Fibroblast of skin of left quadriceps (primary cell): ENCODE measurements at regions not wholly inside any gene's neighbourhood (a gene's known extent, or its start where the extent isn't known, plus 50 kb on each side); places are given as distances from the start of the nearest gene placed in this dataset.

Experiments used
- DNase-seq, 2 experiments: peaks; one replicate each; pipeline ENCODE4 v3.0.0-alpha.2; 2013; ENCODE audit warnings: low read depth in 2 of 2

DNA sequence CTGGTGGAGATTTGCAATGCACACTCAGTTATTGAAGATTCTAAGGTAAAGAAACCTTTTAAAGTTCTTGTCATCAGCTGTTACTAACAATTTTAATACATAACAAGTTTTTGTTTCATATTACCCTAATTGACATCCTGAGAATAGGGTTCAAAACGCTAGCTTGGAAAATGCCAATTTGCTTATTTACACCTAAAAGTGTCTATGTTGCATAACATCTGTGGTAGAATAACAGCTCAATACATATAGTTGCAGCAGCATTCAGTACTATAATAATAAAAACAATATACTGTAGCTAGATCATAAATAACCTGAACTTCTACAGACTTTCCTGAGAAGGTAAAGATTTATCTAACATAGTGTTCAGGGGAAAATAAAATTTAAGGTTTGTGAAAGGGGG is 219.0 kb downstream of the OSR1 start:
- DNase-seq: no peak

DNA sequence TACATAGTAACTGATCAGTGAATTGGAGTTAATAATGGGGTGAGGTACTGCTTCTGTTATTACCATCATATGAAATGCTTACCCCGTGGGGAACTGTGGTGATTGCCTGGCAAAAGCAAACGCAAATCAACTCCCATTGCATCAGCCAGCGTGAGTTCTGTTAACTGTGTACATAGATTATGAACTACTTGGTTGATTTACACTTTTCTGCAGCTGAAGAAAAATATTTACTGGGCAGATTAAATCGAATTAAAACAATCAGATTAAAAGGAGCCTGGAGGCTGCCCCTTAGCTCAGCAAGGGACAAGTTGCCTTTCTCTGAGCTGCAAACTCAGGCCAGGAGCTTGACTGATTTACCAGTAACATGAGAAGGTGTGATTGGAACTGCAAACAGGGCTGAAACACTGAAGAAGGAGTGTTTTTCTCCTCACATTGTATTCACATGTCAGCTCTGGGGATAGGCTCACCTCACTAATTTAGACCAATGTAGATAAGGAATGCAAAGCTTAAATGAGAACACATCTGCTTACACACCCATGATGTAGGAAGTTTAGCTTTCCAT is 220.1 kb downstream of the OSR1 start:
- DNase-seq: no peak

DNA sequence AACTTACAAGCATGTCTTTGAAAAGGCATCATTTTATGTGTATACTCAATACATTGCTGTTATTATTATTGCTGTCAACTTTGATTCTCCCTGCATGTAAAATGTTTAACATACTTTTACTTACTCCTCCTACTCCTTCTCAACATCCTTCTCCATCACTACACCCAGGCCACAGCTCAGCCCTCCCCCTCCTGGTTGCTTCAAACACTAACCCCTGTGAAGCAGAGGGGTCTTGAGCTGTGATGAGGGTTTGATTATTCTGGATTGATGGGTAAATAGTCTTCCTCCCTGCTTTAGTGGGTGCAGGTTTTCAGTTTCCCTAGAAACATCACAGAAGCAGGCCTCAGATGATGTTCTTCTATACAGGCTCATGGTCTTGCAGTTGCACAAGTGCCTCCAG is 221.0 kb downstream of the OSR1 start:
- no peak for DNase-seq

DNA sequence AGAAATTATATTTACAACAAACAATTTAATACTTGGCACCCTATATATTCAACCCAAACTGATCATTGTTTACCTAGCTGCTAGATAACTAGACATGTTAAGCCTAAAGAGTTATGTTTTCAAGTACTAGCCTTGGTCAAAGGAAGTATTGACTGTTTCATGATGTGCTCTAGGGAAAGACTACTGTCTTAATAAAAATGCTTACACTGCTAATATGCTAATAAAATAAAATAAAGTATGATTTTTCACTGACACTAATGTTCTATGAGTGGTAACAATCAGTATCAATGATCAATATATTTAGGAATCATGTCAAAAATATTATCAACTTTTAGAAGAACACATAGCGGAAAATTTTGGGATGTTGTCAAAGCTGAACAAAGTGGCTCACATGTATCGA is 225.5 kb downstream of the OSR1 start:
- no peak for DNase-seq

DNA sequence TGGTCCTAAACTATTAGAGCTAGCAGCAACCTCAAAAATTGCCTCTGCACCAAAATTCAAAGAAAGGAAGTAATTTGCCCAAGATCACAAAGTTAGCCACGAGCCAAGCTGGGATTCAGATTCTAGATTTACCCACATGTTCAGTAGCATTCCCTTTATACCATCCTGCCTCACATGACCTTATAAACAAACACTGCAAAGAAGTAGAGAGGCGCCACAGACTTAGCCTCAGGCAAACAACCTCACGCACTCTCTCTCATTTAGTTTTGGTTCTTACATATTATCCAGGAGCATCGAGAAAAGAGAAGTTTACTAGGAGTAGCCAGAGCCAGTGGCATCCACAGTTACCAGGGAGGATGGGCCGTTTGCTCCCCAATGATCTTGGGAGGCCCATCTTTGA is 226.6 kb downstream of the OSR1 start:
- DNase-seq: no peak

DNA sequence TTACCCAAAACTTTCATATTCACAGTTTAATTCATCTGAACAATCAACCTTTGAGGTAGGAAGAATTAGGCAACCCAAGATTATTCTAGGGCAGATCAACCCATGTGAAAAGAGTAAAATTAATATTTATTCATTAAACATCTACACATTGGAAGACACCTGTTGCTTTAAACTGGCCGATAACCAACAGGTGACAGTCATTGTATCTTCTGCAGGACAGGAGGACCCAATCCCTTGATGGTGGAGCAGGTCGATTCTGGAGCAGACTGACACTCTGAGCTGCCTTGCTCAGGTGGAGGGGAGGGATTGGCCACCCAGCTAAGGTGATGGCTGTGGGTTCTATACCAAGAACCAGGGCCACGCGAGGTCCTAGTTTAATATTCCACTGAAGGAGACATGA is 230.3 kb downstream of the OSR1 start:
- DNase-seq: no peak

DNA sequence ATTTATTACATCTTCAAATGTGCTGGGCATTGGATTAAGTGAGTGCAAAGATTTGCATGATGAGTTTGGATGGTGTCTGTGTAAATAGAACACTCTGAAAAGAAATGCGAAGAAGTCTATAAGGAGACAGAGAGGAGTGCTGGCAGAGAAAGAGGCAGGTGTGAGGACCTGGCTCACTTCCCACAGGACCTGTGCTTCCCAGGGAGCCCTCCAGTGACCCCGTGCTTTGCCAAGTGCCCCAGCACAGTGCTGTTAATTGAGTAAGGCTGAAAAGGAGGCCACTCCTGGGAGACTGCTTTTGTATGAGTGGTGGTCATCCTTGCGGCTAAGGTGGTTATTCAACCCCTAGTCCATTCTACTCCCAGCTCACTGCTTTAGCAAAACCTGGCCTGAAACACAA is 230.8 kb downstream of the OSR1 start:
- no peak for DNase-seq

DNA sequence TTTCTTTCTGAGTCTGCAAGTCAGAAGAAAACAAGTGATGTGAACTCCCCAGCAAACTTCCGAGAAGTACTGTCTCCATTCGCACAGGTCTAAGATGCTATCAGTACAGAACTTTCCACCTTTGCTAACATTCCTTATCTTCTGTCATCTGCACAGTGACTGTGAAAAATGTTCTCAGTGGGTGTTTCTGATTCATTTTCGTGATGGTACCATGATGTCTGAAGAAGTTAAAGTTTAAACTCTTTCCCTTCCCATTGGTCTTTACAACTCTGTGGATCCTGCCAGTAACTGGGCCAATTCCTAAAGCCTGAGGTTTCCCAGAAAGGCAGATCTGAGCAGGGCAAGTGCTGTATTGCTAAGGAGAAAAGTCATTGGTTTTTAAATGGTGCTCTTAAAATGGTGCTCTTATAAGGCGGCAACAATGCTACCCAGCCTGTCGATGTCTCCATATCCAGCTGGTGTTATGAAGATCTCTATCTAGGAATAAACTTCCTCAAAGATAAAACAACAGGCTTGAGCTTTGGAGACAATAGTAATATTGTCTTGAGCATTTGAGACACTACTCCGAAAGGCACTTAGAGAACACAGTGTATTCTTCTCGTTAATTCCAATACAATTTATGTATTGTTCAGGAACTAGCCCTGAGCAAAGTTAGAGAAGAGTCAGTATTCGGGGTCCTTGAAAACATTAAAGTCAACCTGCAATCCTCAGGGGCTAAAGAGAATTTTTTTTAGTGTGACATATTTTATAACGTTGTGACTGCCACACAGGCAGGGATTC is 232.3 kb downstream of the OSR1 start:
- DNase-seq: no peak

DNA sequence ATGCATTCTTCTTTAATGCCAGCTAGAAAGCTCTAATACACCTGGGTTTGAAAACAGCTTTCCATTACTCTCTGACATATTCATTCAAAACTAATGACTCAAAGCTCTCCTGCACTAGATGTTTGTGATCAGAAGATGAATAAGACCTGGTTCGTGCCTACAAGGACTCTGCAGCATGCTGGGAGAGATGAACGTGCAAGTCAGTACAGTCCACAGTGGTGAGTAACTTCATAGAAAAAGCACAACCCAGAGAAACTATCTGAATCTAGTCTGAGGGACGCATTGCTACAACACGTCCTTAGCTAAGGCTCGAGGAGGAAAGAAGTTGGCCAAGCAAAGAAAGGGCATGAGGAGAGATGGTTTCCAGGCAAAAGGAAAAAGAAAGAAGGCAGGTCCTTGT is 234.3 kb downstream of the OSR1 start:
- peak; percentile 35 to 41 for DNase-seq

DNA sequence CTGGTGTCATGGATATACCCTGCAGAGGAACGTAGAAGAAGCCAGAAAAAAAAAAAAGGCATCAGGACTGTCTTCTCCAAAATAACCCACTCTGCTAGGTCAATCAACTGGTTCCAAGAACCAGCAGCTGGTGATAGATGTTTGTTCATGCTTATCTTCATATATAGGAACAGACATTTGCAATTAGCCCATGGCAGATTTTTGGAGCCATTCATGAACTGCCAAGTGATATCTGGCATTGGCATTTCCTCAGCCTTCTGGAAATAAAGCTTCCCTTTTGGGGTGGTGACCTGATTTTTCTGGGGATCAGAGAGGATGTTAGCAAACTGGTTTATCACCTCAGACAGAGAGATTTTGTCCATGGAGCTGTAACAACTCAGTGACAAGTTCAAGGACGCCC is 234.9 kb downstream of the OSR1 start:
- no peak for DNase-seq

DNA sequence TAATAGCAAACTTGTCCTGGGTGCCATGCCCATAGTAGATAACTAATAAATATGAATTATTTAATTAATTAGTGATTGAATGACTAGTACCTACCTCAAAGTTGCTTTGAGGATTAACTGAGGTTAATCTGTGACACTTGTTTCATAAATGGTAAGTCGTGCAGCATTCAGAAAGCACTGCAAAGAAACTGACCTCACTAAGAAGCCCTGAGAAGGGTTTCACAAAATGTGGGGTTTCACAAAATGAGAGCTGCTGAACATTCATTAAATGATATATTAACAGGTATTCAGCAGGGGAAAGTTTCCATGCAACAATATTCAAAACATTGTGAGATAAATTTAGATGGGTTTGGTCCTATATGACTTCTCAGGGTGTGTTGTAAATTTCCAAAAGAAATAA is 236.2 kb downstream of the OSR1 start:
- no peak for DNase-seq

DNA sequence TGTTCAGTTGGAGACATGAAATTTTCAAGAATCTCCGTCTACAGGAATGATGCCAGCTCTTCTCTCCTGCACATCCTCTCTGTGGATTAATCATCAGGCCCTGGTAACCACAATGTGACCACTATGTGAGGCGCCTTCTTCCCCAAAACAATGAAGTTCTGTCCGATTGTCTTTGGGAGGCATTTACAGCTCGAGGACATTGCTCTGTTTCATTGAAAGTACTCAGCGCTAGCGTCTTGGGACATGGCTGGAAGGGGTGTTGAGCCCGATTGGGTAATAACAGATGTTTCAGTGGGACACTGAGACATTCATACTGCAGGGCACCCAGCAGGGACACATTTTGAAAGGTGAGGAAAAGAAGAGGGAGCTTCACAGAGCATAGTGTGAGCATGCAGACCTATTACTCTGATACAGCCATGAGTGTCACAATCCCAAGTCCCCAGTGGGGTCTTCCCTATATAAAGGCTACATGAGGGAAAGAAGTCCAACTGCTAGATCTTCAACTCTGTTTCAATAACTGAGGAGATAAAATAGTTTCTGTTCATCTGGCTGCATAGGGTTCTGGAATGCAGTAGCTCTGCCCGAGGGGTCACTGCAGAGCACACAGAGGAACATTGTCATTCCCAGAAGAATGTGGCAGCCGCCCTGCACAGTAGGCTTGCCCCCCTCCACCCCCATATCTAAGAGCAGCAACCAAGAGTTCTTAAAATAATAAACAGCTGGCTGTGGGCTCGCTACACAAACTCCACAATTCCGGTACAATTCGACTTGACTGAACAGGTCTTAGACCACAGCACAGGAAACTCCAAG is 237.3 kb downstream of the OSR1 start:
- peak; percentile 55 to 59 for DNase-seq

DNA sequence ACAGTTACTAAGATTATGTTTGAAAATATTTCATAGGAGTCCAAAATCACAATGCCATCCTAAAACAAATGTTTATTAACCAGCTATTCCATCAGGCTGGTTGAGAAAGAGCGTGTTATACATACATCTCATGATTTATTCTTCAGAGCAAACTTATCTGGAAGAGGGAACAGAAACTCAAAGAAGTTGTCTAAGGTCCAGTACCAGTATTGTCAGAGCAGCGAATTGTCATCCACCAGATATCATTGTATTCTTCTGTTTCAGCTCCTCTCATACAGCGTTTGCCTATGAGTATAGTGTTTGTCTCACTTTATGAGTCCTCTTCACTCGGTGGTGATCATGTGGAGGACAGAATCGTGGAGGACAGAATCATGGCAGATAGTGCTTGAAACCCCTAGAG is 238.2 kb downstream of the OSR1 start:
- no peak for DNase-seq

DNA sequence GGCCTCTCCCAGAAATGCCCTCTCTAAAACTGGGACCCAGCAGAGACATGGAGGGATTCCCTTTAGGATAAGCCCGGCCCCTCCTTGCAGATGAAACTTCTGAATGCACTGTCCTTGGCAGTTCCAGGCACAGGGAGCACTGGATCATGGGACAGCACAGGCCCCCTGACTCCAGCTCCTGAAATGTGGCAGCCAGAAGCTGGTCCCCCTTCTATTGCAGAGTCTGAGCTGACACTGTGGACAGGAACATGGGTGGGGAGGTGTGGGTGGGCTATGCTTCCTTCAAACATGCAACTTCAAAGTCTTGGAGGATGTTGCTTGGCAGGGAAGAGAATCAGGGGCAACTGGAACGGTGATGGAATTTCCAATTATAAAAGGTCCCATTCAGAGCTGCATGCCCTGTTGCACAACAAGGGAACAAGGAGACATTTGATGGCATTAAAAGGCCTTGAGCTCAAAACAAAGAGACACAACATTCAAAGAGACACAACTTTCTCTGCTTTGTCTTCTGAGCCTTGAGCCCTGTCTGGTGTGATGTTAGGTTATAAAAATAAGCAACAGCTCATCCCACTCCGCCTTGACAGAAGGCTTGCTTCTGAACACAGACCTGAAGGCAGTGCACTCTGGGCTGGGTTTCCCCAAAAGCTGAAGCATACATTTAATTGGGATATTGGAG is 239.0 kb downstream of the OSR1 start:
- no peak for DNase-seq

DNA sequence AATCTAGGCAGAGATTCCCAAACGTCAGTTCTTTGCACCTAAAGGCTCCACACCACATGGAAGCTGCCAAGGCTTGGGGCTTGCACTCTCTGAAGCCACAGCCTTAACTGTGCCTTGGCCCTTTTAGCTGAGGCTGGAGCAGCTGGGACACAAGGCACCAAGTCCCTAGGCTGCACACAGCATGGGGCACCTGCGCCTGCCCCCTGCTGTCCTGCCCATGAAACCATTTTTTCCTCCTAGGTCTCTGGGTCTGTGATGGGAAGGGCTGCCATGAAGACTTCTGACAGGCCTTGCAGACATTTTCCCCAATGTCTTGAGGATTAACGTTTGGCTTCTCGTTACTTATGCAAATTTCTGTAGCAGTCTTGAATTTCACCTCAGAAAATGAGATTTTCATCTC is 241.5 kb downstream of the OSR1 start:
- DNase-seq: no peak

DNA sequence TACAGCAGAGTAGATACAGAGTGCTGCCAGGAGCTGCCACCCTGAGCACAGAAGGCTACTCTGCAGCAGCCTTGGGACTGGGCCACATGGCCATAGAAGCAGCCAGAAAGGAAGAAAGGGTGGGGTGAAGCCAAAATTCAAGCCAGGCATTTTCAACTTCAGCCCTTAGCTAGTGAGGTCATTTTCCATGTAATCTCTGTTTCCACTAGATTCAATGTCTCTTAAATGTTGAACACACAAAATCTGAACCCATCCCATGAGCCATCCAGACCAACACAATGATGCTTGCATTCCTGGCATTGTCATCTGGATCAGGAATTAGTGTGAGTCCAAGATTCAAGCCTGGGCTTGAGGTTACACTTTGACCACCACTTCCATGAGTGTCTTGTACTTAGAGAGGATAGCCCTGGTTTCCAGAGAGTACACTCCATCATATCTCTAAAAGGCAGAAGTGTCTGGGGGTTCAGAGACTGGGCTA is 243.6 kb downstream of the OSR1 start:
- no peak for DNase-seq

DNA sequence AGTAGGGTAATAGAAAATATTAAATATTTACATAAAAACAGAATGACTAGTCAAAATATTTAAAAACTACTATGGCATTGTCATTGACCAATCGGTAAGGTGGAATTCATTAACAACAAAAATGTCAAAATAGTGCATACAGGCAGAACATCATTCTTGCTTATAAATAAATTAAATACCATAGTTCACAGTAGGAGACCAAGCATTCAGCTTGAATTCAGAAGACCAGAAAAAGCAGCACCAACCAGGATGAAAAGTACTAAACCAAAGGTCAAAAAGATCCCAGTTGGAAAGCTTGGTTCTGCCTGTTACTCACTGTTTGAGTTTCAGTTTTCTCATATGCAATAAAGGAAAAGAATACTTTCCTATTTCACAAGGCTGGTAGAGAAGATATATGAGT is 244.3 kb downstream of the OSR1 start:
- DNase-seq: no peak

DNA sequence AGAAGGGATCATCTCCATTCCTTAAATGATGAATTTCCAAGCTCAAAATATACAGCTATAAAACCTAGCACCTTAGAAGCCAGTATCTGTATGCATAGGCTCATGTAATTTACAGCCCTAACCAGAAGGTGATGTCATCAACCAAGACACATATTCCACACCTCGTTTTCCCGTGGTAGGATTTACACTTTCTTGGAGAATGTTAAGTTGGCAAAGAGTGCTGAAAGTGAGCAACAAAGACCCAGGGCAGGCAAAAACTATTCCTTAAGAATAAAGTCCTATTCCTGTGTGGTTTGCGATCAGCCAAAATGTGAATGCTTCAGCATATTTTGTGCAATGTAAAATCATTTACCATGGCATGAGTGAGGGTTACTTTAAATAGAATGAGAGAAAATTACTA is 247.1 kb downstream of the OSR1 start:
- DNase-seq: no peak

DNA sequence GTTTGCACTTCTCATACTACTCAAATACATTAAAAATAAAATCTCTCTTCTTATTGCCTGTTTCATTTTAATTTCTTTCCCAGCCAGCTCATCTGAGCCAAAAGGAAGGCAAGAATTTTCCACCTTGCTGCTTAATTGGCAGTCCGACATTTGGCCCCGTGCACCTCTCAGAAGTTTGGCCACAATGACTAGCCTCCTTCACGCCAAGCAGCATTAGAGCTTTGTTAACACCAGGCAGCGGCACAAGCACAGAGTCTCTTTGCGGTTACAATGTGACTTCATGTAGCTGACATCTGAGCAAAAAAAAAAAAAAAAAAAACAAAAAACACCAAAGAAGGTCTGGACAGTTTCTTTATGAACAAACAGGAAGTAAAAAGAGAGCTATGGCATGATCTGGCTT is 248.9 kb downstream of the OSR1 start:
- no peak for DNase-seq

DNA sequence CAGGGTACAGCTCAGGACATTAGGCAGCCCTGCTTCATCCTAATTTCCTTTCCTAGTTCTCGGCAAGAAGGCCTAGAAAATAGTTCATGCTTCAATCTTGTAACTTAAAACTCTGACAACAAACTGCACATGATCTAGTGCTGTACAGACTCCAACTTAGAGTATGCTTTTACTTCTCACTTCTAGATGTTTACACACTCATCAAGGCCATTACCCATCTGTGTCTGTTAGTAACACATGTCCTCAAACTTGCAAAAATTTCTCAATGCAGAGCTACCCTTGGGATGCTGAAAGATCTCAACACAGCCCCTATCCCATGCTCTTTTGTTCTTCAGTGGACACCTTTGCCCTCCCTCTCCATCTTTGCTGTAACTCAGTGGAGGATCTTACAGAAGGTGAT is 252.0 kb downstream of the OSR1 start:
- DNase-seq: no peak

DNA sequence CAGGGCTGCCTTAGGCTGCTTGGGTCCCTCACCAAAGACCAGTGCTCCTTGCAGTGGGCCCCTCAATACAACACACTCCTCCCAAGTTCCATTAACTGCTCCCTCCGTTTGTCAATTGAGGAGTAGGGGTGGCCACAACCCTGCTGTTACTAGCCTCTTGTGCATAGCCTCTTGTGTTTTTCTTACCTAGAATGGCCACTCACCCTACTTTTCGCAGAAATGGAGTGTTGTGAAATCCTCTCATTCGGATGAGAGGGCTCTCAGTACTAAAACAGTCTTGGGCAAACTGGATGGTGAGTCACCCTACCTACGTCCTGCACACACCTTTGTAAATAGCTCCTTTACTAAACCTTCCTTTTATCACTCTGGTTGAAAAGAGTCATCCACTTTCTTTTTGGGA is 253.9 kb downstream of the OSR1 start:
- DNase-seq: no peak

DNA sequence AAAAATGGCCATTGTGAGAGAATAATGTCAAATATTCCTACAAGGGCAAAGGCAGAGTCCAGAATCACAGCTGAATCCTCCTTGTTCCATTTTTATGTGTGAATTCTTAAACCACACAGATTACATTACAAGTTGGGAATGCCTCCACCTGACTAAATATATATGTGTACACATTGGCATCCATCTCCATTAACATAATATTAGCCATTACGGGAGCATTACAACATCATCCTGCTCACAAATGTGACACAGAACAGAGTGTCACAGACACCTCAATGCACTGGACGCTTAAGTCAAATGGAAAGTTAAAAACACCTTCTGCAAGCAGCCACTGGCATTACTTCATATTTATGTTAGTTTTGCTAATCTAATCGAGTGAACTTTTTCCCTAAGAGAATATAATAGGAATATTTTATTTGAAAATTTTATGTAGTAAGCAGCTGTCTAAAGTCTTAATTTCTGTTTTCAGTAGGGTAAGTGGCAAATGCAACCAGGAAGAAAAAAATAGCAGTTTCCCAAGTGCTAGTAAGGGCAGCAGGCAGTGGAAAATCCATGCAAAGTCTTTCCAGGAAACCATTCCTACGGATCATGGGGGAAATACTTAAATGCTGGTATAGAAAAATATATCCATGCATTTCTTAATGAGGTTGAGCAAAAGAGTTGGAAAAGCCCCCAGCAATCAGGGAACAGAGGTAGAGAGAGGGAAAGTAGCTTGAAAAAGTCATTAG is 255.6 kb downstream of the OSR1 start:
- no peak for DNase-seq
